EL (cell line): ENCODE measurements at regions not wholly inside any gene's neighbourhood (a gene's known extent, or its start where the extent isn't known, plus 50 kb on each side); places are given as distances from the start of the nearest gene placed in this dataset.
"Not testable (repeated sequence)": the region's sequence is repeated elsewhere in the genome, so short reads cannot be mapped to it uniquely, and the experiment has no call there.

Experiments used
- DNase-seq: peaks from one replicate; pipeline ENCODE4 v3.0.0-alpha.2; 2016

GRCh38 chr10:107540981-107541380, 376.5 kb upstream of the SORCS1 start:
- no peak for DNase-seq

GRCh38 chr10:107529350-107529749, 364.8 kb upstream of the SORCS1 start:
- no peak for DNase-seq

- DNase-seq, result no peak
Observed at GRCh38 chr10:107520348-107520747, 355.8 kb upstream of the SORCS1 start.

- no peak for DNase-seq
Observed at GRCh38 chr10:107517811-107518210, 353.3 kb upstream of the SORCS1 start.

- no peak for DNase-seq
Observed at GRCh38 chr10:107516349-107516748, 351.8 kb upstream of the SORCS1 start.

GRCh38 chr10:107504011-107504410, 339.5 kb upstream of the SORCS1 start:
- DNase-seq, result not testable (repeated sequence)

- no peak for DNase-seq
Observed at GRCh38 chr10:107502229-107502985, 337.9 kb upstream of the SORCS1 start.

- DNase-seq, result no peak
Observed at GRCh38 chr10:107498983-107499382, 334.5 kb upstream of the SORCS1 start.

GRCh38 chr10:107497024-107497423, 332.5 kb upstream of the SORCS1 start:
- no peak for DNase-seq

- no peak for DNase-seq
Observed at GRCh38 chr10:107496594-107496993, 332.1 kb upstream of the SORCS1 start.

- DNase-seq, result no peak
Observed at GRCh38 chr10:107492389-107492788, 327.9 kb upstream of the SORCS1 start.

- DNase-seq, result no peak
Observed at GRCh38 chr10:107490389-107490788, 325.9 kb upstream of the SORCS1 start.

- DNase-seq, result no peak
Observed at GRCh38 chr10:107487284-107487683, 322.8 kb upstream of the SORCS1 start.

GRCh38 chr10:107485019-107485418, 320.5 kb upstream of the SORCS1 start:
- DNase-seq, result no peak

- DNase-seq, result no peak
Observed at GRCh38 chr10:107481881-107482280, 317.4 kb upstream of the SORCS1 start.

GRCh38 chr10:107481224-107481623, 316.7 kb upstream of the SORCS1 start:
- no peak for DNase-seq

- no peak for DNase-seq
Observed at GRCh38 chr10:107480781-107481180, 316.3 kb upstream of the SORCS1 start.

GRCh38 chr10:107477266-107477665, 312.8 kb upstream of the SORCS1 start:
- no peak for DNase-seq

- no peak for DNase-seq
Observed at GRCh38 chr10:107476408-107476807, 311.9 kb upstream of the SORCS1 start.

- no peak for DNase-seq
Observed at GRCh38 chr10:107474650-107475049, 310.1 kb upstream of the SORCS1 start.

- DNase-seq, result no peak
Observed at GRCh38 chr10:107473225-107473624, 308.7 kb upstream of the SORCS1 start.

- no peak for DNase-seq
Observed at GRCh38 chr10:107471911-107472310, 307.4 kb upstream of the SORCS1 start.

- DNase-seq, result no peak
Observed at GRCh38 chr10:107453561-107453960, 289.1 kb upstream of the SORCS1 start.

- DNase-seq, result no peak
Observed at GRCh38 chr10:107451047-107451446, 286.5 kb upstream of the SORCS1 start.

- DNase-seq, result no peak
Observed at GRCh38 chr10:107450056-107450455, 285.6 kb upstream of the SORCS1 start.
